SU-DHL-6 (cell line): ENCODE measurements at regions not wholly inside any gene's neighbourhood (a gene's known extent, or its start where the extent isn't known, plus 50 kb on each side); places are given as distances from the start of the nearest gene placed in this dataset.

ENCODE experiments used
- H2AFZ ChIP-seq: fragments of 200-600 bp; sonication (generic); 2 replicates; pipeline ENCODE4 v1.6.1; 2014; ENCODE audit warnings: low read depth, mild to moderate bottlenecking, moderate library complexity, mixed read lengths, antibody characterized with exemption, low read length; ENCODE audit not compliant: severe bottlenecking
- H3F3A ChIP-seq: fragments of 200-600 bp; shearing (Covaris generic); 2 replicates; pipeline ENCODE4 v1.6.0; 2016; ENCODE audit warnings: antibody characterized with exemption, mild to moderate bottlenecking; ENCODE audit not compliant: insufficient read depth
- H3K27ac ChIP-seq: fragments of 200-600 bp; sonication (generic); 2 replicates; pipeline ENCODE4 v1.5.1; 2016; ENCODE audit warnings: low read depth, mild to moderate bottlenecking, low read length, moderate library complexity, mixed read lengths
- H3K27me3 ChIP-seq: fragments of 200-600 bp; sonication (generic), shearing (Covaris generic); 2 replicates; pipeline ENCODE4 v1.6.0; 2014; ENCODE audit warnings: mild to moderate bottlenecking, low read length
- H3K36me3 ChIP-seq: fragments of 200-600 bp; sonication (generic); 2 replicates; pipeline ENCODE4 v1.6.1; 2014; ENCODE audit warnings: mild to moderate bottlenecking, low read length, mixed read lengths
- H3K4me2 ChIP-seq: fragments of 300-600, 200-600 bp; shearing (Covaris generic), sonication (generic); 2 replicates; pipeline ENCODE4 v1.6.0; 2014; ENCODE audit warnings: low read length, low read depth, mild to moderate bottlenecking; ENCODE audit not compliant: poor library complexity, severe bottlenecking
- H3K4me3 ChIP-seq: fragments of 200-600 bp; sonication (generic); 2 replicates; pipeline ENCODE4 v1.5.1; 2014; ENCODE audit warnings: antibody characterized with exemption, low read length, mild to moderate bottlenecking, mixed read lengths; ENCODE audit not compliant: insufficient read depth, poor library complexity, severe bottlenecking
- H3K79me2 ChIP-seq: fragments of 200-600 bp; sonication (generic); 2 replicates; pipeline ENCODE4 v1.6.1; 2014; ENCODE audit warnings: mild to moderate bottlenecking, low read length, moderate library complexity; ENCODE audit not compliant: insufficient read depth
- H3K9ac ChIP-seq: fragments of 200-600 bp; sonication (generic); 2 replicates; pipeline ENCODE4 v1.7.0; 2014; ENCODE audit warnings: mild to moderate bottlenecking, low read length
- H3K9me2 ChIP-seq: fragments of 200-600 bp; sonication (generic); replicated peaks from 2 replicates; pipeline ENCODE4 v1.6.1; 2014; ENCODE audit warnings: low read length; ENCODE audit not compliant: insufficient read depth
- H3K9me3 ChIP-seq: fragments of 200-600 bp; sonication (generic); 2 replicates; pipeline ENCODE4 v1.6.1; 2014; ENCODE audit warnings: low read length, mixed read lengths; ENCODE audit not compliant: insufficient read depth
- H4K20me1 ChIP-seq: fragments of 200-600 bp; sonication (generic); 2 replicates; pipeline ENCODE4 v1.6.1; 2014; ENCODE audit warnings: low read depth, mild to moderate bottlenecking, antibody characterized with exemption, low read length, moderate library complexity, mixed read lengths
- EZH2phosphoT487 ChIP-seq: fragments of 200-600 bp; sonication (generic), shearing (Covaris generic); conservative IDR thresholded peaks from 2 replicates; pipeline ENCODE4 v1.6.1; 2018; ENCODE audit warnings: mild to moderate bottlenecking, antibody characterized with exemption, low read length, moderate library complexity, mixed read lengths
- TF ChIP-seq, protein P1 (sequence below): fragments of 200-600 bp; sonication (generic); IDR thresholded peaks from one replicate; pipeline ENCODE4 v1.5.1; 2017; ENCODE audit warnings: antibody characterized with exemption, mild to moderate bottlenecking, low read length, moderate library complexity; ENCODE audit not compliant: insufficient read depth, poor library complexity, severe bottlenecking

DNA sequence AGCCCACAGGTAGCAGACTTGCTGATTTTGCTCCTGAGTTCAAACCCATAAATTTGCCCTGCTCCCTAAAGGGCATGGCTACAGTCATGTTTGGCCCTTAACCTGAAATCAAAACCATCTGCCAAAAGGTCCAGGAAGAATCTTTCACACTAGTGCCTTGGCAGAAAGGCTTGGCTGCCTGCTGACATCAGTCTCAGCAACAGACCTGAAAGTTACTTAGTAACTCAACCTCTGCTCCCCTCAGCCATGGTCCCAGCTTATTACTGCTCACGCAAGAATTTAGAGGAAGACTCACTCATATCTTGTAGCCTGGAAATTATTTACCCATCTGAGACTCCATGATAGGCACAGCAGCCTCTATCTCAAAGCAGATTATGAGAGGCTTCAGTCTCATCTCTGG lies 98.0 kb upstream of the KIF2B start:
- TF ChIP-seq, protein P1, sequence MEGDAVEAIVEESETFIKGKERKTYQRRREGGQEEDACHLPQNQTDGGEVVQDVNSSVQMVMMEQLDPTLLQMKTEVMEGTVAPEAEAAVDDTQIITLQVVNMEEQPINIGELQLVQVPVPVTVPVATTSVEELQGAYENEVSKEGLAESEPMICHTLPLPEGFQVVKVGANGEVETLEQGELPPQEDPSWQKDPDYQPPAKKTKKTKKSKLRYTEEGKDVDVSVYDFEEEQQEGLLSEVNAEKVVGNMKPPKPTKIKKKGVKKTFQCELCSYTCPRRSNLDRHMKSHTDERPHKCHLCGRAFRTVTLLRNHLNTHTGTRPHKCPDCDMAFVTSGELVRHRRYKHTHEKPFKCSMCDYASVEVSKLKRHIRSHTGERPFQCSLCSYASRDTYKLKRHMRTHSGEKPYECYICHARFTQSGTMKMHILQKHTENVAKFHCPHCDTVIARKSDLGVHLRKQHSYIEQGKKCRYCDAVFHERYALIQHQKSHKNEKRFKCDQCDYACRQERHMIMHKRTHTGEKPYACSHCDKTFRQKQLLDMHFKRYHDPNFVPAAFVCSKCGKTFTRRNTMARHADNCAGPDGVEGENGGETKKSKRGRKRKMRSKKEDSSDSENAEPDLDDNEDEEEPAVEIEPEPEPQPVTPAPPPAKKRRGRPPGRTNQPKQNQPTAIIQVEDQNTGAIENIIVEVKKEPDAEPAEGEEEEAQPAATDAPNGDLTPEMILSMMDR: no peak
- TF ChIP-seq EZH2phosphoT487: no peak
- H3K27ac ChIP-seq: no peak overlapping the region
- peak overlapping the region; percentile 9 for H2AFZ ChIP-seq
- no peaks in the 10 kb centered on the region for H3K9me2 ChIP-seq
- no peaks in the 10 kb centered on the region for H3F3A ChIP-seq
- no peak overlapping the region for H3K4me3 ChIP-seq
- H4K20me1 ChIP-seq: no peaks in the 10 kb centered on the region
- no peaks in the 10 kb centered on the region for H3K79me2 ChIP-seq
- H3K4me2 ChIP-seq: no peak overlapping the region
- no peaks in the 10 kb centered on the region for H3K36me3 ChIP-seq
- 0 out of 2 replicates have a peak, but pooled peaks cover 9% of the 10 kb centered on the region for H3K9me3 ChIP-seq
- H3K27me3 ChIP-seq: no peaks in the 10 kb centered on the region
- H3K9ac ChIP-seq: no peak overlapping the region

GRCh38 chr17:53722407-53722806 lies 100.3 kb upstream of the KIF2B start:
- H3K4me3 ChIP-seq: no peak overlapping the region
- no peaks in the 10 kb centered on the region for H3K9me2 ChIP-seq
- no peaks in the 10 kb centered on the region for H4K20me1 ChIP-seq
- peak overlapping the region; percentile 45 for H3K4me2 ChIP-seq
- H3K9me3 ChIP-seq: 0 out of 2 replicates have a peak, but pooled peaks cover 9% of the 10 kb centered on the region
- no peaks in the 10 kb centered on the region for H3K36me3 ChIP-seq
- H3K27me3 ChIP-seq: no peaks in the 10 kb centered on the region
- H3K79me2 ChIP-seq: no peaks in the 10 kb centered on the region
- peak overlapping the region; percentile 63 for H3K27ac ChIP-seq
- no peaks in the 10 kb centered on the region for H3F3A ChIP-seq
- H2AFZ ChIP-seq: peak overlapping the region; percentile 14
- no peak overlapping the region for H3K9ac ChIP-seq
- TF ChIP-seq, protein P1: no peak
- no peak for TF ChIP-seq EZH2phosphoT487

DNA sequence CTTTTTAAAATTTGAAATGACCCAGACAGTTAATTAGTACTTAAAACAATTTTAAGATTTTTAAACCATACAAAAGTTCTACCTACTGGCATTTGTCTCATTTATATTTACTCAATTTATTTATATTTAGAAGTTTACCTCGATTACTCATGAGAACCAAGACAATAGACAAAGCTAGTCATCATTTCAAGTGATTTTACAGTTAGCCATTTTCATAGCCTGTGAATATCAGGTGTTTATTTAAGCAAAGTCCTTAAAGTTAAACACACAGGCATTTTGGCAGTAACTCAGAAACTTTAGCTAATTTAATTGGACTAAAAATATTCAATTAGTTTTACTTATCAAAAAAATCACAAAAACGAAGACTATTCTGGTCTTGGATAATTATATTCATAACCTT lies 101.6 kb upstream of the KIF2B start:
- Histone ChIP-seq H4K20me1 (no peaks in the 10 kb centered on the region), H3K79me2 (no peaks in the 10 kb centered on the region), H3K9me3 (0 out of 2 replicates have a peak, but pooled peaks cover 4% of the 10 kb centered on the region), H3K9me2 (no peaks in the 10 kb centered on the region), H2AFZ (no peak overlapping the region), H3K4me2 (peak overlapping the region; percentile 45), H3F3A (no peaks in the 10 kb centered on the region), H3K4me3 (no peak overlapping the region), H3K27me3 (no peaks in the 10 kb centered on the region), H3K36me3 (no peaks in the 10 kb centered on the region), H3K27ac (peak overlapping the region; percentile 63; the same call in 1 of the 2 replicates), H3K9ac (no peak overlapping the region)
- TF ChIP-seq EZH2phosphoT487: no peak
- TF ChIP-seq, protein P1: no peak
